ENCODE measurements at regions not wholly inside any gene's neighbourhood (a gene's known extent, or its start where the extent isn't known, plus 50 kb on each side); places are given as distances from the start of the nearest gene placed in this dataset.
A peak's percentile ranks its signal among the peaks of the same experiment; 100 is the strongest.

DNA sequence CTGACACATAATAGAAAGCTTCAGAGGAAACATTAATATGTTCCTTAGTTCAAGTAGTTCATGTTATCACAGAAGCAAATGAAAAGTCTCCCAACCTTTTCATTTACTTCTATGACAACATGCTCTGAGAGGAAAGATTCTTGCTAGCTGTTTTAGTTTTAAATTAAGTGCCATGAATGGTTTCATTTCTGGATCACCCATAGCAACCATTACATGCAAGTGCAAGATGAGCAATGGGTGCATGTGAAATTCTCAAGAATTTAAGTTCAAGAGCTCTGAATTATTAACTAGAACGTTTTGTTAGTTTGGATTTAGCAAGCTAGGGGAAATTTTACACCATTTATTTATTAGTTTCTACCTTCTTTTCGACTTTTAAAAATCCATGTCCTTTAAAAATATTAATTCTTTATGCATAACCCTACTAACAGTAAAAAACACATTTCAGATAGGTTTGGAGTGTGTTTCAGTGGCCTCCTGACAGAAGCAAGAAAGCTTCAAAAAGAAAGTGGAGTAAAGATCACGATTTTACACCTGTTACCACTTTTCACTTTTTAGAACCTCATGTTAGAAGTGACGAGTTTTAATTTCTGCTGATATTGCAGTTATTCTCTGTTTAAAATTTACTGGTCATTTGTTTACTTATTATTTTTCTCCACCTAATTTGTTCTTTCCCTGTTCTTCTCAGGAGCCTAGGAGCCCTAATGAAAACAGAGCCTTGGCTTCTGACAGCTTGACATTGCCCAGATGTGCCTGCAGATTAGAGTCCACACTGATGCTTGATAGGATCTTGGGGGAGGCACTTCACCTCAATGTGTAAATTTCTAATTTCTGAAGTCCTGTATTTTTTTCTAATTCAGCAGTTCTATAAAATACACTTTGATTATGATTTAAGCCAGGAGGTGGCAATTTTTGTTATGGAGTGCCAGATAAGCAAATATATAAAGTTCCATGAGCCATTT, 995.3 kb upstream of the PHF14 start:
- no peaks in the 10 kb centered on the region for H3K36me3 Mint-ChIP-seq (ENCODE audit: low read depth)
- H3K27me3 Mint-ChIP-seq (ENCODE audit: low read depth) = no peaks in the 10 kb centered on the region
- H3K27ac Mint-ChIP-seq = peak overlapping the region; percentile 60
- H3K9me3 Mint-ChIP-seq = peaks cover 5% of the 10 kb centered on the region
- peaks cover 15% of the 10 kb centered on the region for H3K4me1 Mint-ChIP-seq (ENCODE audit: low read depth)
- DNase-seq (ENCODE audit: low spot score) = no peak
- H3K4me3 Mint-ChIP-seq = peak overlapping the region; percentile 60

DNA sequence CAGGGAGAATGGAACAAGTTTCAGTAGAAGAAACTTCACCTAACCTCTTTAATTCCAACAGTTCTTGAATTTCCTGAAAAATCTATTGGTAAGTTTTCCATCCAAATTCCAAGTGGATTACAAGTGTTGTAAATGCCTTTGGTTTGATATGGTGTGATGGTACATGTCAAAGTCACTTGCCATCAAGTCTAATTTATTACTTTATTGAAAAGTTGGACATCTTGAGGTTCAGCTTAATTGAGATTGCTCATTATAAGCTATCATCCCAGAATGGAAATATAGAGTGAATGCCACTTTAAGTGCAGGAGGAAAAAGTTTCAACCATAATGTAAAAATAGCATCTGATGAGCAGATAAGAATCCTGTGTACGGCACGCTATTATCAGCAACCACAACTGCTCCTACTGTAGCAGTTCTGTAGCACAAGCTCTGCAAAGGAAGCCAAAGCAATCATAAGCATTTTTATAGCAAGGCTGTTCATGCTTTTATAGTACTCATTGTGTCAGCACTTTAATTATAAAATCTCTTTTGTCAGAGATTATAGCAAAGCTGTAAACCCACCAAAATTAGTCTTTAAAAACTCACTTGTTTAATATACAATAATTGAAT, 991.8 kb upstream of the PHF14 start:
- Mint-ChIP-seq H3K9me3 (peaks cover 13% of the 10 kb centered on the region), H3K27ac (no peak overlapping the region), H3K4me1 (ENCODE audit: low read depth) (peaks cover 15% of the 10 kb centered on the region), H3K36me3 (ENCODE audit: low read depth) (no peaks in the 10 kb centered on the region), H3K27me3 (ENCODE audit: low read depth) (no peaks in the 10 kb centered on the region), H3K4me3 (no peak overlapping the region)
- no peak for DNase-seq (ENCODE audit: low spot score)

DNA sequence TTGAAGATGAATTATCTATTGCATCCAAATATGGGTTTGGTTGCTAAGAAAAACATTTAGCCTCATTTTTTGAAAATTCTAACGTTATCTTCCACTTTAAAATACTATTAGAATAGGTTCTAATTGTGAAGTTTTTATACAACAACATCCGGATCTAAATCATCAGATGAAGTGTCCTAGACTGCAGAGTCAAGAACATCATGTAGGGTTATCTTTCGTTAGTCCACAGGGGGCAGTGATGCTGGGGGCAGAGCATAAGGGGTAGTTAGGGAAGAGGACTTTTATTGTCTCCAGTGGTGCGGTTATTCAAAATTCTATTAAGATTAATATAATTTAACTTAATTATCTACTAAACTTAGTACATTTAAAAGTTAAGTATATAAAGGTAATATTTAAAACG, 990.6 kb upstream of the PHF14 start:
- H3K36me3 Mint-ChIP-seq (ENCODE audit: low read depth) = no peaks in the 10 kb centered on the region
- peaks cover 11% of the 10 kb centered on the region for H3K4me1 Mint-ChIP-seq (ENCODE audit: low read depth)
- no peak overlapping the region for H3K4me3 Mint-ChIP-seq
- H3K27me3 Mint-ChIP-seq (ENCODE audit: low read depth) = no peaks in the 10 kb centered on the region
- no peak overlapping the region for H3K27ac Mint-ChIP-seq
- H3K9me3 Mint-ChIP-seq = peaks cover 17% of the 10 kb centered on the region
- no peak for DNase-seq (ENCODE audit: low spot score)

DNA sequence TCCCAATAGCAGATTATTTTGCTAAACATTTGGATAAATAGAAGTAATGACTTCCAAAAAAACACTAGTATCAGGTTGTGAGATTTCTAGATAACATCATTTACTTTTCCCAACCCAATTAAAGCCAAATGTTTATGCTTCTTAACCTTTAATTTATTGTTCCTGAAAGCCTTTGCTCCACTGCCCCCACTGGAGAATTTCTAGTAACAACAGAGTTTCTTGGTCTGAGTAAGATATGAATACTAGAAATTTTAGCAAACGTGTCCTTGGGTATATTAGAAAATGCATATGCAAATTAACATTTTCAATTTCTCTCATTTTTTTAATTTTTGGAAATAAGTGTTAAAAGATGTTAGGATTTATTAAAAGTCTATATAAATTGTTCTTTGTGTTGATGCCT, 958.0 kb upstream of the PHF14 start:
- Mint-ChIP-seq H3K36me3 (ENCODE audit: low read depth) (no peaks in the 10 kb centered on the region), H3K4me3 (no peak overlapping the region), H3K9me3 (peaks cover 28% of the 10 kb centered on the region), H3K4me1 (ENCODE audit: low read depth) (no peaks in the 10 kb centered on the region), H3K27ac (no peak overlapping the region), H3K27me3 (ENCODE audit: low read depth) (no peaks in the 10 kb centered on the region)
- DNase-seq (ENCODE audit: low spot score) = no peak

DNA sequence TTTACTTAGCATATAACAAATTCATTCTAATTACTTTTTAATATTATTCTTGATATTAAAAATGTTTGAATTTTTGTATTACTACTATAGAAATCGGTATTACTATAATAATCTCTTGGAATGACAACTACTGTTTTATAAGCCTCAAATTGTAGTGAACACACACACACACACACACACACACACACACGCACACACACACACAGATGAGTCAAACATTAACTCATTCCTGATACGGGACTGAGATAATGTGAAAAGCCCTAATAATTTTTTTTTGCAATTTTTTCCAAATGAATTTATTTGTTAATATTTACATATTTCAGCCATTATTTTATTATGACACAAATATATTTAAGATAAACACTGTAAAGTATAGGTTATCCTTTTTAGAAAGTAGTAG, 951.2 kb upstream of the PHF14 start:
- Mint-ChIP-seq H3K27me3 (ENCODE audit: low read depth) (no peaks in the 10 kb centered on the region), H3K9me3 (peaks cover 12% of the 10 kb centered on the region), H3K36me3 (ENCODE audit: low read depth) (no peaks in the 10 kb centered on the region), H3K4me1 (ENCODE audit: low read depth) (no peaks in the 10 kb centered on the region), H3K27ac (no peak overlapping the region), H3K4me3 (no peak overlapping the region)
- no peak for DNase-seq (ENCODE audit: low spot score)

DNA sequence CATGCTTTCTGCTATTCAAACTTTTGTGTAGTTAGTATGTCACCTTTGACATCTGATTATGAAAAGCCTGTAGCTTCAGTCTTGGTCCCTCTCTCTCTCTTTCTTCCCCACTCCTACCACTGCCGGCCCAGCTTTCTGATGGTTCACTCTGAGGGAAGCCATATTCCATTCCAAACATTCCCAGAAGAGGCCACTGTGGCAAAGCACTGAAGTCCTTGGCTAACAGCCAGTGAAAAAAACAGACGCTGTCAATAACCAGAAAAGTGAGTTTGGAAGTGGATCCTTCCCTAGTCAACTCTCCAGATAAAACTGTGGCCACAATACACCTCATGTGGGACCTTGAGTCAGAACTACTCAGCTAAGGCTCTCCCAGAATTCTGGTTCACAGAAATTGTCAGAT, 950.7 kb upstream of the PHF14 start:
- Mint-ChIP-seq H3K27me3 (ENCODE audit: low read depth) (no peaks in the 10 kb centered on the region), H3K36me3 (ENCODE audit: low read depth) (no peaks in the 10 kb centered on the region), H3K4me3 (no peak overlapping the region), H3K27ac (no peak overlapping the region), H3K9me3 (peaks cover 12% of the 10 kb centered on the region), H3K4me1 (ENCODE audit: low read depth) (no peaks in the 10 kb centered on the region)
- DNase-seq (ENCODE audit: low spot score) = no peak

DNA sequence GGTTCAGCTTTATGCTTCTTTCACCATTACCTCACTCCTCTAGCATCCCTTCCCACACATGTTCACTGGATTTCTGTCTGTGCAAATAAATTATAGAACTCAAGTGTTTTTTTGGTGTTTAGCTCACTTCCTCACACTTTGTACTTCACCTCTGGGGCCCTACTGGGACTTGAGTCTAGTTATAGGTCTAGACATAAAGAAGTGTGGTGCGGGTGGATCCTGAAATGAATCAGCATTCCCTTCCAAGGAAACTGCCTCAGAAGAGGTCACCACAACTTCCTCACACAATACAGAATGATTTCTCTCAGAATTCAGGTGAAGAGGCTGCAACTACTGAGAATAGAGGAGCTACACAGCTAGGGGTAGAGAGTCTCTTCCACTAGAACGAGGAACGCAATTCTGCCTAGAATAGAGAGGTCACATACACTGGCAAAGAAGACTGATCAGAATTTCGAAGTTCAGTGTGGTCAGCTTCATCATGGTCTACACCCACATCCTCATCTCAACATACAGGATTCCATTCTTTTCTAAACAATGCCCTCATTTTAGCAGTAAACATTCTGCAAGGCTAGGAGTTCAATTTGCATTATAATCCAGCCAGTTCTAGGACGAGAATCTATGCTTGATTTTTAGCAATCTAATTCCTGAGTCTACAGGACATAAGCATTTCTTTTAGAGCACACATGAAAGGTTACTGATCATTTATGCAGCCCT, 938.7 kb upstream of the PHF14 start:
- Mint-ChIP-seq H3K27ac (no peak overlapping the region), H3K36me3 (ENCODE audit: low read depth) (no peaks in the 10 kb centered on the region), H3K4me3 (no peak overlapping the region), H3K4me1 (ENCODE audit: low read depth) (peaks cover 16% of the 10 kb centered on the region), H3K27me3 (ENCODE audit: low read depth) (no peaks in the 10 kb centered on the region), H3K9me3 (peaks cover 4% of the 10 kb centered on the region)
- DNase-seq (ENCODE audit: low spot score) = peak; percentile 42

DNA sequence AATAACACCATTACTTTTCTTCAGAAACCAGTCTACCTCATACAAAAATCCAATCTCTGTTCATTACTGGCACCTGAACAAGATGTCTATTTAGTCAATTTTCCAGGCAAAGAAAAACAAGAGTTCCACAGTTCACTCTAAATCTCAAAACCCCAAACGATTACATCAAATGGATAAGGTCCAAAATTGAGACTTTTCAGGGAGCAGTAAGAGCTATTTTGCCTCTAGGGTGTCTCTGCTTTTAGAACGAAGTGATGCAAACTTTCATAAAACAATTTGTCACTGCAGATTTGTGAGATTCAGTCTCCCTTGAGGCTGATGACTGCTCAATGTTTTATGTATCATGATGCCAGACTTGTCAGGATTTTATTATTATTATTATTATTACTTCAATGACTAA, 937.0 kb upstream of the PHF14 start:
- no peak overlapping the region for H3K4me3 Mint-ChIP-seq
- no peaks in the 10 kb centered on the region for H3K36me3 Mint-ChIP-seq (ENCODE audit: low read depth)
- H3K9me3 Mint-ChIP-seq = no peaks in the 10 kb centered on the region
- no peak overlapping the region for H3K27ac Mint-ChIP-seq
- DNase-seq (ENCODE audit: low spot score) = no peak
- H3K4me1 Mint-ChIP-seq (ENCODE audit: low read depth) = peaks cover 16% of the 10 kb centered on the region
- no peaks in the 10 kb centered on the region for H3K27me3 Mint-ChIP-seq (ENCODE audit: low read depth)

DNA sequence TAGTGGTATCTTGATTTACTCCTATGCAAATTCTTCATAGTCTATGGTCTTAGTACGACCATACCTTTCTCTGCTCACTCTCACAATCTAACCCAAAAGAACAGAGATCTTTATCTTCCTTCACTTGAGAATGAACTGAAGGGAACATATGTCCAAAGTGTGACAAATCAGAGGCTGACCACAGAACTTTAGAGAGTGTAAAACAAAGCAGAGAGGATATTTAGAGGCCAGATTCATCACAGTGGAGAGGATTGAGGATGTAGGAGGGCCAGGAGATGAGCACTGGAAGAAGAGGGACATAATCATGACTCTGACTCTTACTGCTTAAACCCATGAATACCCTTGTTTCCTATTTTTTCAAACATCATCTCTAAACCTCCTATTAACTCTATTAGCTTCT, 935.3 kb upstream of the PHF14 start:
- Mint-ChIP-seq H3K36me3 (ENCODE audit: low read depth) (no peaks in the 10 kb centered on the region), H3K4me3 (no peak overlapping the region), H3K9me3 (no peaks in the 10 kb centered on the region), H3K27me3 (ENCODE audit: low read depth) (no peaks in the 10 kb centered on the region), H3K27ac (no peak overlapping the region), H3K4me1 (ENCODE audit: low read depth) (peaks cover 16% of the 10 kb centered on the region)
- no peak for DNase-seq (ENCODE audit: low spot score)

DNA sequence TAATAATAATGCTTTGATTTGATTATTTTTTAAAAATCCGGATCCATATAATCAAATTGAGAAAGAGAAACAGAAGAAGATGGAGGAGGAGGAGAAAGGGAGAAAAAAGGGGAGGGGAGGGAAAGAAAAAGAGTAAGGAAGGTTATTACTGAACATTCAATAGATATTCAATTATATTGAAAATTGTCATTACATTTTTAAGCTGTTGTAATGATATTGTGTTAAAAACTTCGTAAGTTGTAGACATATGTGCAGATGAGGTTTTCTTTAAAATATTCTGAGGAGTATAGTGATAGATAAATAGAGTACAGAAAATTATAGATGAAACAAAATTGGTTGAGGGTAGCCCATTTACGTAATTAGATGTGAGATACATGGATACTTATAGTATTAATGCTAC, 933.0 kb upstream of the PHF14 start:
- DNase-seq (ENCODE audit: low spot score) = no peak
- no peak overlapping the region for H3K4me3 Mint-ChIP-seq
- H3K4me1 Mint-ChIP-seq (ENCODE audit: low read depth) = peaks cover 3% of the 10 kb centered on the region
- no peaks in the 10 kb centered on the region for H3K9me3 Mint-ChIP-seq
- no peaks in the 10 kb centered on the region for H3K27me3 Mint-ChIP-seq (ENCODE audit: low read depth)
- H3K27ac Mint-ChIP-seq = no peak overlapping the region
- H3K36me3 Mint-ChIP-seq (ENCODE audit: low read depth) = no peaks in the 10 kb centered on the region

DNA sequence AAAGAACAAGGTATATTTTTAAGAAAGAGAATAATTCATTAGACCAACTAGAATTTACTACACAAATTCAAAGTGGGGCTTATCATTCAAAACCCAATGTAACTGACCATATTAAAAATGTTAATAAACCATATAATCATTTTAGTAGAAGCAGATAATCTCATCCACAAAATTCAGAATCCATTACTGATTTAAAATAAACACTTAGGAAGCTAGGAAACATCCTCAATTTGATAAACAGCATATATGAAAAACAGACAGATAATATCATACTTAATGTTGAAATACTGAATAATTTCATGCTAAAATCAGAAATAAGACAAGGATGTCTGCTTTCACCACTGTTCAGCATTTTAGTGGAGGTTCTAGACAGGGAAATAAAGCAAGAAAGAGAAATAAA, 902.8 kb upstream of the PHF14 start:
- Mint-ChIP-seq H3K4me3 (no peak overlapping the region), H3K27me3 (ENCODE audit: low read depth) (no peaks in the 10 kb centered on the region), H3K36me3 (ENCODE audit: low read depth) (no peaks in the 10 kb centered on the region), H3K9me3 (no peaks in the 10 kb centered on the region), H3K27ac (no peak overlapping the region), H3K4me1 (ENCODE audit: low read depth) (no peaks in the 10 kb centered on the region)
- DNase-seq (ENCODE audit: low spot score) = no peak

DNA sequence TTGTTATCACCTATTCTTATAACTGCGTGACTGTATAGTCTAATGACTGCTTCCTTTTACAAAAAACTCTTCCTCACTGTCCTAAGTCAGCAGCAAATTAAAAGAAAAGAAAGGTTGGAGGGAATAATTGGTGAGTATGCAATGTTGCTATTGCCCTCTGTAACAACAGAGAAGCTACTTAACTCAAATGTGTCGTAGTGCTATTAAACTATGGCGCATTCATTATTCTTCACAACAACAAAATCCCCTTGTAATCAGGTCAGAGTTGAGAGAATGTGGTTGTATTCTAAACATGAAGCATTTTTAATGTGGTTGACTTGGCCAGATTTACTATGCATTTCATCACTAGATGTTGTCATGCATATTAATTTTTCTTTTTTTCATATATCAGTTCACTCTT, 897.8 kb upstream of the PHF14 start:
- Mint-ChIP-seq H3K9me3 (peaks cover 14% of the 10 kb centered on the region), H3K4me3 (no peak overlapping the region), H3K27me3 (ENCODE audit: low read depth) (no peaks in the 10 kb centered on the region), H3K27ac (no peak overlapping the region), H3K36me3 (ENCODE audit: low read depth) (no peaks in the 10 kb centered on the region), H3K4me1 (ENCODE audit: low read depth) (no peaks in the 10 kb centered on the region)
- DNase-seq (ENCODE audit: low spot score) = no peak

DNA sequence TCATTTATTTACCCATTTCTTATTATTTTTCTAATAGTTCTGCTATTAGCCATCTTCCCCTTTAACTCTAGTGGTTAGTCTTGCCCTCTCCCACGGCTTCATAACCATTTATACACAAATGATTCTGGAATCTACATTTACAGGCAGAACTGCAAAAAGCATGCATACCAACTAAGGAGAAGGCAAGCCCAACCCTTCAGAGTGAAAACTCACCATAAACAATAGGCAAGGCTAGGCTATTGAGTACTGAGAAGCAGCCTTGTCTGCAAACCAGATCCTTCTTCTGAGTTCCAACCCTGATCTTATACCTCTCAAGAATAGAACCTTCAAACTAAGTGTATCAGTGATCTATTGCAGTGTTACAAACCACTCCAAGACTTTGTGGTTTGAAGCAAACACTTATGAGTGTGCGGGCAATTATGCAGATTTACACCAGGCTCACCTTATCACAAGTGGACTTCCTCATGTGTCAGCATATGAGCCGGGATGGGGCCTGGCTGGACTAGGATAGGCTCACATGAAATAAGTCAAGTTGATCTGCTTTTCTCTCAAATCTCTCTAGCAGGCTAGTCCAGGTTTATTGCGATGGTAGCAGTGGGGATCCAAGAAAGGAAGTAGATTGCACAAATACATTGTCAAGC, 896.9 kb upstream of the PHF14 start:
- H3K4me1 Mint-ChIP-seq (ENCODE audit: low read depth) = no peaks in the 10 kb centered on the region
- H3K36me3 Mint-ChIP-seq (ENCODE audit: low read depth) = no peaks in the 10 kb centered on the region
- H3K27ac Mint-ChIP-seq = no peak overlapping the region
- H3K9me3 Mint-ChIP-seq = peaks cover 19% of the 10 kb centered on the region
- no peak for DNase-seq (ENCODE audit: low spot score)
- H3K27me3 Mint-ChIP-seq (ENCODE audit: low read depth) = no peaks in the 10 kb centered on the region
- H3K4me3 Mint-ChIP-seq = no peak overlapping the region

DNA sequence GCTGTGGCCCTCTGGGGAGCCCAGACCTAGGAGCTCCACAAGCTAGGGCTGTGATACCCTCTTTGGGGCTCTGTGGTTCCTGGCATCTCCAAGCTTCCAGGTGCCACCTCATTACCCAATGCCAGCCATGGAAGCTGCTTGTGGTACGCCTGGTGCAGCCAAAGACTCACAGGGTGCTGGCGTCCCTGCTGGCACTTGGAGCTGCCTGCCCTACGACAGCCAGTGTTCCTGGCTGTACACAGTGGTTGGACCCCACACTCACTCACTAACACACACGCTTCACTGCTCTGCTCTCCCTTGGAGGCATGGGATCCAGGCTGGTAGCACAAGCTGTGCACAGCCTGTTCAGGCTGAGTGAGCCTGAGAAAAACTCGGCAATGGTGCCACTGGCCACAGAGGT, 894.1 kb upstream of the PHF14 start:
- Mint-ChIP-seq H3K36me3 (ENCODE audit: low read depth) (no peaks in the 10 kb centered on the region), H3K4me1 (ENCODE audit: low read depth) (no peaks in the 10 kb centered on the region), H3K4me3 (no peak overlapping the region), H3K9me3 (peaks cover 29% of the 10 kb centered on the region), H3K27me3 (ENCODE audit: low read depth) (no peaks in the 10 kb centered on the region), H3K27ac (no peak overlapping the region)
- no peak for DNase-seq (ENCODE audit: low spot score)

All from T-helper 2 cell treated with Interferon-gamma antibody and Interleukin-4, amounts not matched to agents 5 μg/mL and 100 μg/mL, for 36 hours (primary cell).